GM23338 (cell line): ENCODE measurements at regions not wholly inside any gene's neighbourhood (a gene's known extent, or its start where the extent isn't known, plus 50 kb on each side); places are given as distances from the start of the nearest gene placed in this dataset.

Experiments
- ATAC-seq: fragments of 200-7000 bp; cut with Tn5 transposase; 3 replicates; pipeline ENCODE4 v1.9.1; 2020
- DNase-seq: peaks from one replicate; pipeline ENCODE4 v3.0.0-alpha.2; 2015; ENCODE audit warnings: low spot score
- H2AFZ ChIP-seq: fragments of 200-600 bp; sonication (generic); 2 replicates; pipeline ENCODE4 v1.8.0; 2016; ENCODE audit warnings: antibody characterized with exemption, mild to moderate bottlenecking, moderate library complexity
- H3F3A ChIP-seq: fragments of 200-600 bp; sonication (generic); replicated peaks from 2 replicates; pipeline ENCODE4 v1.8.0; 2017; ENCODE audit warnings: antibody characterized with exemption, mixed run types, low read depth
- H3K27ac ChIP-seq: fragments of 200-600 bp; sonication (generic); 2 replicates; pipeline ENCODE4 v1.6.1; 2016; ENCODE audit warnings: low read depth
- H3K27me3 ChIP-seq: fragments of 200-600 bp; sonication (generic); 2 replicates; pipeline ENCODE4 v1.8.0; 2016; ENCODE audit warnings: mild to moderate bottlenecking, mixed run types, moderate library complexity; ENCODE audit not compliant: insufficient read depth
- H3K36me3 ChIP-seq: fragments of 200-600 bp; sonication (generic); 2 replicates; pipeline ENCODE4 v1.8.0; 2016; ENCODE audit warnings: mild to moderate bottlenecking; ENCODE audit not compliant: insufficient read depth
- H3K4me1 ChIP-seq: fragments of 200-600 bp; sonication (generic); 2 replicates; pipeline ENCODE4 v1.8.0; 2016; ENCODE audit warnings: mild to moderate bottlenecking, moderate library complexity; ENCODE audit not compliant: insufficient read depth
- H3K4me2 ChIP-seq: fragments of 200-600 bp; sonication (generic); 2 replicates; pipeline ENCODE4 v1.7.1; 2017; ENCODE audit warnings: mixed run types
- H3K4me3 ChIP-seq: fragments of 200-600 bp; sonication (generic); 2 replicates; pipeline ENCODE4 v1.6.1; 2016; ENCODE audit warnings: mixed run types
- H3K79me2 ChIP-seq: fragments of 200-600 bp; sonication (generic); replicated peaks from 2 replicates; pipeline ENCODE4 v1.8.0; 2017; ENCODE audit warnings: mild to moderate bottlenecking; ENCODE audit not compliant: insufficient read depth
- H3K9me2 ChIP-seq: fragments of 200-600 bp; sonication (generic); 2 replicates; pipeline ENCODE4 v1.8.0; 2017; ENCODE audit not compliant: insufficient read depth
- H4K20me1 ChIP-seq: fragments of 200-600 bp; sonication (generic); replicated peaks from 2 replicates; pipeline ENCODE4 v1.8.0; 2017; ENCODE audit warnings: mild to moderate bottlenecking; ENCODE audit not compliant: insufficient read depth
- H3K27ac Mint-ChIP-seq: 2 replicates; pipeline ENCODE4 v1.8.0; 2020; ENCODE audit warnings: inconsistent platforms, mild to moderate bottlenecking, moderate library complexity, mixed read lengths
- H3K27me3 Mint-ChIP-seq: 3 replicates; pipeline ENCODE4 v1.8.0; 2022; ENCODE audit warnings: low read depth, mild to moderate bottlenecking, moderate library complexity, mixed read lengths, inconsistent platforms; ENCODE audit not compliant: insufficient read depth, poor library complexity
- H3K36me3 Mint-ChIP-seq: 3 replicates; pipeline ENCODE4 v1.8.0; 2021; ENCODE audit warnings: low read depth, mild to moderate bottlenecking, inconsistent platforms, moderate library complexity, mixed read lengths
- H3K4me1 Mint-ChIP-seq: 3 replicates; pipeline ENCODE4 v1.8.0; 2020; ENCODE audit warnings: mild to moderate bottlenecking, inconsistent platforms, mixed read lengths
- H3K4me3 Mint-ChIP-seq: 3 replicates; pipeline ENCODE4 v1.8.0; 2021; ENCODE audit warnings: moderate library complexity, mild to moderate bottlenecking, inconsistent platforms, mixed read lengths
- H3K9me3 Mint-ChIP-seq: 3 replicates; pipeline ENCODE4 v1.8.0; 2020; ENCODE audit warnings: moderate library complexity, mild to moderate bottlenecking, inconsistent platforms, mixed read lengths
- CREB1 ChIP-seq: fragments of 250-450 bp; sonication (Bioruptor Pico); IDR thresholded peaks from 2 replicates; pipeline ENCODE4 v1.5.0; 2020; ENCODE audit warnings: low read depth, mild to moderate bottlenecking, moderate library complexity
- CTCF ChIP-seq, 2 experiments: fragments of 200-600 bp in 1 of 2; sonication (generic) in 1 of 2; conservative IDR thresholded peaks; 2 replicates each; pipeline versions ENCODE4 v1.5.1 to v1.6.1; 2016 to 2017; ENCODE audit warnings: antibody characterized with exemption in 2 of 2, low read depth in 2 of 2, mild to moderate bottlenecking in 2 of 2, moderate library complexity in 1 of 2
- ETS1 ChIP-seq: IDR thresholded peaks from 2 replicates; pipeline ENCODE4 v1.6.1; 2016; ENCODE audit warnings: antibody characterized with exemption
- EZH2 ChIP-seq: fragments of 200-600 bp; sonication (generic); IDR thresholded peaks from one replicate; pipeline ENCODE4 v1.8.0; 2017; ENCODE audit warnings: antibody characterized with exemption, mild to moderate bottlenecking, low read depth; ENCODE audit not compliant: unreplicated experiment
- EZH2phosphoT487 ChIP-seq: fragments of 200-600 bp; sonication (generic); IDR thresholded peaks from one replicate; pipeline ENCODE4 v1.8.1; 2018; ENCODE audit warnings: antibody characterized with exemption; ENCODE audit not compliant: unreplicated experiment
- NANOG ChIP-seq: IDR thresholded peaks from 2 replicates; pipeline ENCODE4 v1.6.1; 2016; ENCODE audit warnings: antibody characterized with exemption, borderline replicate concordance
- POLR2AphosphoS5 ChIP-seq: IDR thresholded peaks from 2 replicates; pipeline ENCODE4 v1.6.1; 2016; ENCODE audit warnings: antibody characterized with exemption, low read depth
- REST ChIP-seq: IDR thresholded peaks from one replicate; pipeline ENCODE4 v1.6.1; 2018; ENCODE audit warnings: antibody characterized with exemption; ENCODE audit not compliant: unreplicated experiment
- STAT1 ChIP-seq: IDR thresholded peaks from one replicate; pipeline ENCODE4 v1.6.1; 2016; ENCODE audit warnings: antibody characterized with exemption; ENCODE audit not compliant: unreplicated experiment
- ZNF114 ChIP-seq: fragments of 250-450 bp; sonication (Bioruptor Pico); IDR thresholded peaks from 2 replicates; pipeline ENCODE4 v1.5.0; 2020; ENCODE audit warnings: mild to moderate bottlenecking, moderate library complexity
- ZNF462 ChIP-seq: fragments of 250-450 bp; sonication (Bioruptor Pico); IDR thresholded peaks from 2 replicates; pipeline ENCODE4 v1.5.0; 2020; ENCODE audit warnings: mild to moderate bottlenecking, moderate library complexity

DNA sequence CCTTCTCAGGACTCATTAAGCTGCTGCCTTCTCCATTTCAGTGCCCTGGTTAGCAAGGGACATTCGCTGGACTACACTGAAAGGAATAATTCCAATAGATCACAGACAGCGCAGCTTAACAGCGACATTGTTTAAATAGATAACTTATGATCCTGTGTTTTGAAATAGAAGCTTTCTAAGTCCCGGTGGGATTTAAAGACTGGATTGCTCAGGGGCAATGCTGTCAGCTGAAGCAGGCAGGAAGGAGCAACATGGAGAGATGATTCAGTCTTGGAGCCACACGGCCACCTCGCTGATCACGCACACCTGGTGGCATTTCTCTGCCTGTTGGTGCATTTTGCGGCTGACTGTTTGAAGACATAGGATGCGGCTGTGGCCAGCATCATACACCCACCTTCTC is 292.0 kb downstream of the FOXL1 start (continued):
- TF ChIP-seq NANOG (no peak), EZH2 (no peak), POLR2AphosphoS5 (no peak), ZNF114 (CRISPR knock-in tag) (no peak), REST (no peak), STAT1 (no peak), EZH2phosphoT487 (no peak), ETS1 (no peak)

DNA sequence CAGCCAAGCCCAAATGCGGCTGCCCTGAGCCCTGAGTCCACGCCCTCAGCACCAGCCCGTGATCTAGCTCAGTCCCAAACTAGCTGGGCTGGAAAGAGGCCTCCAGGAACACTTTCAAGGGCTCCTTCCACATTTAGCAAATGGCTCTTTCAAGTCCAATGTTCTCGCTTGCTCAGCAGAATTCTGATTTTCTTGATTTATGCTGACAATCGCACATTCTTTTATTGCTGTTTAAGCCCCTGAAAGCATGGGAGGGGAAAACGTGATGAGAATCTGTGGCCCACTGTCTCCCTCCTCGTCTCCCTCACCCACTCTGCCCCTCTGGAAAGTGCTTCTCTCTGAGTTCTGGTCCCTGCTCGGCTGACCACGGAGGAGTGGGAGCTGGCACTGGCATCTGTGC is 293.8 kb downstream of the FOXL1 start:
- H3K4me1 ChIP-seq = no peaks in the 10 kb centered on the region
- no peak overlapping the region for H3K27ac ChIP-seq
- H3K79me2 ChIP-seq = no peaks in the 10 kb centered on the region
- H3K4me3 ChIP-seq = no peak overlapping the region
- H3K27me3 Mint-ChIP-seq = peaks cover 8% of the 10 kb centered on the region
- no peaks in the 10 kb centered on the region; the same call in 2 of the 3 replicates for H3K9me3 Mint-ChIP-seq
- peaks cover 3% of the 10 kb centered on the region; the same call in 1 of the 3 replicates for H3K4me1 Mint-ChIP-seq
- no peak overlapping the region for H2AFZ ChIP-seq
- ATAC-seq (no peak), DNase-seq (no peak)
- H3K27me3 ChIP-seq = no peaks in the 10 kb centered on the region
- H3K27ac Mint-ChIP-seq = no peak overlapping the region
- H4K20me1 ChIP-seq = no peaks in the 10 kb centered on the region
- no peaks in the 10 kb centered on the region for H3F3A ChIP-seq
- H3K4me2 ChIP-seq = no peak overlapping the region
- no peaks in the 10 kb centered on the region for H3K9me2 ChIP-seq
- no peak overlapping the region for H3K4me3 Mint-ChIP-seq
- no peaks in the 10 kb centered on the region for H3K36me3 ChIP-seq
- no peaks in the 10 kb centered on the region; the same call in 2 of the 3 replicates for H3K36me3 Mint-ChIP-seq
- no peak for TF ChIP-seq POLR2AphosphoS5
- TF ChIP-seq CTCF (conservative IDR thresholded peaks at IDR 0.05; ENCODE audit: low read depth in 2 of 2) = no peak
- TF ChIP-seq CREB1 (CRISPR knock-in tag) = no peak
- TF ChIP-seq EZH2 = no peak
- no peak for TF ChIP-seq ZNF462 (CRISPR knock-in tag)
- TF ChIP-seq NANOG = no peak
- no peak for TF ChIP-seq ETS1
- TF ChIP-seq STAT1 = no peak
